SK-N-SH (cell line): ENCODE measurements at regions not wholly inside any gene's neighbourhood (a gene's known extent, or its start where the extent isn't known, plus 50 kb on each side); places are given as distances from the start of the nearest gene placed in this dataset.

ENCODE experiments used
- CTCF ChIA-PET: fragments of 300-600, 350-600 bp; formaldehyde crosslinking; extraction: SDS; loops from one replicate; lab custom pipeline; 2021; lab: Yijun Ruan, JAX
- POLR2A ChIA-PET: fragments of 350-600 bp; sonication (Branson Sonifier 250); formaldehyde crosslinking; extraction: SDS; loops from one replicate; lab custom pipeline; 2020; ENCODE audit warnings: antibody characterized with exemption, inconsistent platforms; lab: Yijun Ruan, JAX
- DNase-seq: peaks from one replicate; pipeline ENCODE4 v3.0.0; 2012
- H2AFZ ChIP-seq: fragments of 200-600 bp; sonication (generic); 2 replicates; pipeline ENCODE4 v1.8.1; 2016; ENCODE audit warnings: antibody characterized with exemption, mild to moderate bottlenecking, low read depth
- H3F3A ChIP-seq: fragments of 200-600 bp; sonication (generic); replicated peaks from 2 replicates; pipeline ENCODE3; 2016; ENCODE audit warnings: antibody characterized with exemption, mild to moderate bottlenecking; ENCODE audit not compliant: insufficient read depth
- H3K27ac ChIP-seq, 2 experiments: fragments of 200-500 bp in 1 of 2; fragments of 200-600 bp in 1 of 2; sonication (Bioruptor generic) in 1 of 2; sonication (generic), shearing (Covaris generic) in 1 of 2; 2 replicates each; pipeline versions ENCODE4 v1.5.1 to v1.6.1; 2014 to 2016; ENCODE audit warnings: low read depth in 2 of 2, inconsistent platforms in 1 of 2, low read length in 1 of 2, mild to moderate bottlenecking in 1 of 2, mixed read lengths in 1 of 2
- H3K27me3 ChIP-seq: fragments of 200-600 bp; sonication (generic), shearing (Covaris generic); 2 replicates; pipeline ENCODE4 v1.6.1; 2016; ENCODE audit warnings: mixed run types; ENCODE audit not compliant: insufficient read depth
- H3K36me3 ChIP-seq, 2 experiments: fragments of 200-500 bp in 1 of 2; fragments of 200-600 bp in 1 of 2; sonication (Bioruptor generic) in 1 of 2; sonication (generic) in 1 of 2; replicated peaks in 1 of 2; 2 replicates each; pipeline versions ENCODE3 to v1.5.1; 2014 to 2016; ENCODE audit warnings: low read length in 1 of 2, mild to moderate bottlenecking in 1 of 2; ENCODE audit not compliant: insufficient read depth in 2 of 2, control insufficient read depth in 1 of 2
- H3K4me1 ChIP-seq, 2 experiments: fragments of 200-500 bp in 1 of 2; fragments of 200-600 bp in 1 of 2; sonication (Bioruptor generic) in 1 of 2; sonication (generic), shearing (Covaris generic) in 1 of 2; 2 replicates each; pipeline versions ENCODE4 v1.5.1 to v1.6.1; 2014 to 2016; ENCODE audit warnings: low read depth in 1 of 2, low read length in 1 of 2, mixed run types in 1 of 2; ENCODE audit not compliant: insufficient read depth in 2 of 2, control insufficient read depth in 1 of 2
- H3K4me2 ChIP-seq: fragments of 200-600 bp; sonication (generic), shearing (Covaris generic); 2 replicates; pipeline ENCODE4 v1.6.1; 2017; ENCODE audit warnings: mixed run types
- H3K4me3 ChIP-seq, 2 experiments: fragments of 200-500 bp in 1 of 2; fragments of 200-600 bp in 1 of 2; sonication (Bioruptor generic) in 1 of 2; sonication (generic), shearing (Covaris generic) in 1 of 2; 2 replicates each; pipeline versions ENCODE4 v1.5.1 to v1.8.1; 2014 to 2016; ENCODE audit warnings: low read depth in 2 of 2, inconsistent platforms in 1 of 2, low read length in 1 of 2, mild to moderate bottlenecking in 1 of 2, mixed read lengths in 1 of 2, moderate library complexity in 1 of 2
- H3K79me2 ChIP-seq: fragments of 200-600 bp; sonication (generic); 2 replicates; pipeline ENCODE4 v1.8.1; 2017; ENCODE audit warnings: mild to moderate bottlenecking; ENCODE audit not compliant: insufficient read depth
- H3K9ac ChIP-seq: fragments of 200-600 bp; sonication (generic); 2 replicates; pipeline ENCODE4 v1.6.1; 2017; ENCODE audit warnings: mixed run types
- H3K9me2 ChIP-seq: fragments of 200-600 bp; sonication (generic); 2 replicates; pipeline ENCODE4 v1.6.1; 2017; ENCODE audit warnings: mixed run types
- H3K9me3 ChIP-seq: fragments of 200-600 bp; sonication (generic); 2 replicates; pipeline ENCODE4 v1.6.1; 2017; ENCODE audit warnings: mixed run types, mild to moderate bottlenecking, moderate library complexity
- H4K20me1 ChIP-seq: fragments of 200-600 bp; sonication (generic); 2 replicates; pipeline ENCODE4 v1.6.1; 2017; ENCODE audit warnings: mild to moderate bottlenecking, mixed run types; ENCODE audit not compliant: insufficient read depth
- CHD2 ChIP-seq: fragments of 150-350 bp; IDR thresholded peaks from 2 replicates; pipeline ENCODE4 v1.6.1; 2018; ENCODE audit warnings: low read length; ENCODE audit not compliant: partially characterized antibody
- CTCF ChIP-seq: fragments of 200-600 bp; sonication (generic); IDR thresholded peaks from 2 replicates; pipeline ENCODE4 v1.6.1; 2017; ENCODE audit warnings: antibody characterized with exemption, mild to moderate bottlenecking, moderate library complexity
- ELF1 ChIP-seq: IDR thresholded peaks from 2 replicates; pipeline ENCODE4 v1.4.0; 2012
- EZH2phosphoT487 ChIP-seq: fragments of 200-600 bp; sonication (generic); IDR thresholded peaks from 2 replicates; pipeline ENCODE4 v1.6.1; 2017; ENCODE audit warnings: low read depth, mixed run types, mild to moderate bottlenecking, antibody characterized with exemption, moderate library complexity, borderline replicate concordance
- GABPA ChIP-seq: IDR thresholded peaks from 2 replicates; pipeline ENCODE4 v1.4.0; 2012; ENCODE audit warnings: low read depth, mild to moderate bottlenecking
- JUND ChIP-seq: IDR thresholded peaks from 2 replicates; pipeline ENCODE4 v1.4.0; 2012
- MEF2A ChIP-seq: IDR thresholded peaks from 2 replicates; pipeline ENCODE4 v1.4.0; 2012; ENCODE audit warnings: low read depth, borderline replicate concordance
- POLR2AphosphoS5 ChIP-seq: IDR thresholded peaks from 2 replicates; pipeline ENCODE4 v1.6.1; 2012; ENCODE audit warnings: low read depth, low read length
- RAD21 ChIP-seq: IDR thresholded peaks from 2 replicates; pipeline ENCODE4 v1.6.1; 2012; ENCODE audit warnings: mild to moderate bottlenecking, low read length
- SIN3A ChIP-seq: IDR thresholded peaks from 2 replicates; pipeline ENCODE4 v1.6.1; 2012; ENCODE audit warnings: low read depth, mild to moderate bottlenecking, low read length, moderate library complexity, borderline replicate concordance
- SMC3 ChIP-seq: IDR thresholded peaks from 2 replicates; pipeline ENCODE4 v1.6.1; 2012; ENCODE audit warnings: low read depth, low read length, improper control_type of control experiment
- TAF1 ChIP-seq: IDR thresholded peaks from 2 replicates; pipeline ENCODE4 v1.6.1; 2012; ENCODE audit warnings: low read depth, mild to moderate bottlenecking, low read length, moderate library complexity, borderline replicate concordance
- TEAD4 ChIP-seq: IDR thresholded peaks from 2 replicates; pipeline ENCODE4 v1.4.0; 2012; ENCODE audit warnings: mild to moderate bottlenecking, borderline replicate concordance; ENCODE audit not compliant: insufficient read depth
- USF2 ChIP-seq: fragments of 150-350 bp; IDR thresholded peaks from 2 replicates; pipeline ENCODE4 v1.6.1; 2017; ENCODE audit warnings: antibody characterized with exemption, low read length, low read depth, borderline replicate concordance
- WGBS: methylation state at CpG from one replicate; pipeline ENCODE4 v1.1.6; 2017; ENCODE audit warnings: low lambda C conversion rate; 5-methylcytosine and 5-hydroxymethylcytosine counted together
- TF ChIP-seq, protein P1 (sequence below): fragments of 150-350 bp; IDR thresholded peaks from 2 replicates; pipeline ENCODE4 v1.6.1; 2016; ENCODE audit warnings: mild to moderate bottlenecking, low read depth, low read length

DNA sequence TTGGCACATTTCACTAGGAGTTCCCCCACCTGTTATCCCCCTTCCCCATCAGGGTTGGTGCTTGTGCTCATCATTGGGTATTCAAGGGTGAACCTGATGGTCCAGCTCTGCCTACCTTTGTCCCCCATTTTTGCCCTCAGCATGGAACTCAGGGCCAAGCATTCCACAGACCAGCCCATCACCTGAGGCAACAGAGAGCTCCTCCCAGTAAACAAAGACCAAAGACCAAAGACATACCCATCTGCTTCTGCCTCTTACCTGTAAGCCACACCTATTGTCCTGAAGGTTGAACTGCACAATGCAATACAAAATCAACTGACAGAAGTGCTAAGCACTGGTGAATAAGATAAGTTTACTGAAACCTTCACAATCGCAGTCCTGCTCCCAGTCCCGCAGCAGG lies 237.5 kb downstream of the PAPSS1 start:
- Histone ChIP-seq H3K27me3 (no peaks in the 10 kb centered on the region), H3K4me2 (no peak overlapping the region), H3F3A (no peaks in the 10 kb centered on the region), H4K20me1 (no peaks in the 10 kb centered on the region), H3K4me1 (no peaks in the 10 kb centered on the region), H3K9me3 (no peaks in the 10 kb centered on the region), H3K9me2 (no peaks in the 10 kb centered on the region), H3K36me3 (no peaks in the 10 kb centered on the region), H2AFZ (no peak overlapping the region), H3K4me3 (no peak overlapping the region), H3K79me2 (no peaks in the 10 kb centered on the region), H3K9ac (no peak overlapping the region), H3K27ac (no peak overlapping the region)
- TF ChIP-seq, protein P1, sequence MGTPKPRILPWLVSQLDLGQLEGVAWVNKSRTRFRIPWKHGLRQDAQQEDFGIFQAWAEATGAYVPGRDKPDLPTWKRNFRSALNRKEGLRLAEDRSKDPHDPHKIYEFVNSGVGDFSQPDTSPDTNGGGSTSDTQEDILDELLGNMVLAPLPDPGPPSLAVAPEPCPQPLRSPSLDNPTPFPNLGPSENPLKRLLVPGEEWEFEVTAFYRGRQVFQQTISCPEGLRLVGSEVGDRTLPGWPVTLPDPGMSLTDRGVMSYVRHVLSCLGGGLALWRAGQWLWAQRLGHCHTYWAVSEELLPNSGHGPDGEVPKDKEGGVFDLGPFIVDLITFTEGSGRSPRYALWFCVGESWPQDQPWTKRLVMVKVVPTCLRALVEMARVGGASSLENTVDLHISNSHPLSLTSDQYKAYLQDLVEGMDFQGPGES: no peak
- TF ChIP-seq RAD21: no peak
- DNase-seq: no peak
- ChIA-PET CTCF (interaction anchor here (1.2 kb wide), 1 partner anchor 37 kb away, joined by 3 read pairs; no protein-coding TSS in a partner anchor), POLR2A (no interaction called here)
- 61% methylated on average over 2 of the region's 2 CpGs for WGBS

DNA sequence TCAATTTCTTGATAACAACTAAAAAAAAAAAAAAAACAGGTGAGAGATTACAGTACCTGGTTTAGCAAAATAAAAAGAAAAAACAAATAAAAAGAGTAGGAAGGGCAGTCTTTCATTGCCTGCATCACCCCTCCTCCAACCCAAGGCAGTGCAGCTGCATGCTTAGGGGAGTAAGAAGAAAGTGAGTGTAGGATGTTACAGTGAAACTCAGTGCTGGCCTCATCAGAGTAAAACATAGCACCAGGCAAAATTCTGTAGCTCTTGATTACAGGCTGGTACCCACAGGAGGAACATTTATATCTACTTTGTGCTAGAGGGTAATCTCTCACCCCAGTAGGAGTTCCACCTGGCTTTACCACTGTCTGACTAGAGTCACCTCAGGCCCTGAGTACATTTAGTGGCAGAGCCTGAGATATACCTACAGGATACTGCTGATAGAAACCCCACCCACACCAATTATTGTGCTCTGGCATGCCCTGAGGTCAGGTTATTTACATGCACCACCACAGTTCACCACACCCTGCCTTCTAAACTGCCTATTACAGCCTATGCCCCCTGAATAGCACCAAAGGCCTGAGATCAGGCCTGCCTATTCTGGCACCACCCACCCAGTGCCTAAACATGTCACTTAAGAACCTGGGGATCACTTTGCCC lies 241.6 kb downstream of the PAPSS1 start:
- H3K4me3 ChIP-seq: no peak overlapping the region
- H3F3A ChIP-seq: no peaks in the 10 kb centered on the region
- no peak overlapping the region for H2AFZ ChIP-seq
- no peak overlapping the region for H3K4me2 ChIP-seq
- TF ChIP-seq SIN3A: no peak
- TF ChIP-seq JUND: no peak
- no peak for TF ChIP-seq CHD2
- TF ChIP-seq CTCF: no peak
- ChIA-PET CTCF (no interaction called here), POLR2A (no interaction called here)
- H3K9me2 ChIP-seq: no peaks in the 10 kb centered on the region
- DNase-seq: no peak
- no peaks in the 10 kb centered on the region for H3K79me2 ChIP-seq
- H3K27me3 ChIP-seq: no peaks in the 10 kb centered on the region
- H3K9ac ChIP-seq: no peak overlapping the region
- H3K9me3 ChIP-seq: no peaks in the 10 kb centered on the region
- no peaks in the 10 kb centered on the region for H4K20me1 ChIP-seq
- H3K27ac ChIP-seq: no peak overlapping the region
- peaks cover 0 to 2% of the 10 kb centered on the region in 2 experiments; a peak in 1 of 4 replicates for H3K4me1 ChIP-seq
- no peaks in the 10 kb centered on the region for H3K36me3 ChIP-seq

DNA sequence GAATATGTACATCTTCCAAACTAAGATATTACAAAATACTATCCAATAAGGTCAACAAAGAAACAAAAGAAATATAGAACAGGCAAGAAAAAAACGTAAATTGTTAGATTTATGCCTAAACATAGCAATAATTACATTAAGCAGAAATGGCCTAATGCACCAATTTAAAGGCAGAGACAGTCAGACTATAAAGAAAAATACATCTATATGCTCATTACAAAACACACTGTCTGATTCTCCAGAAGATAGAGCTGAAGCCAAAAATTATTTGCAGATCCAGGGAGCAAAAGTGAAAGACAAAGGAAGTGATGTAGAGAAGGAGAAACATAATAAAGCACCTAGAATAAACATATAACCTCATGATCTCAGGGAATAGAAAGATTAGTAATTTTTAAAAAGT lies 246.9 kb downstream of the PAPSS1 start:
- Histone ChIP-seq H3K36me3 (no peaks in the 10 kb centered on the region), H3K27me3 (no peaks in the 10 kb centered on the region), H3K79me2 (no peaks in the 10 kb centered on the region), H3K9me3 (no peaks in the 10 kb centered on the region), H3K4me1 (peaks cover 0 to 18% of the 10 kb centered on the region in 2 experiments; a peak in 3 of 4 replicates), H3K9ac (no peak overlapping the region), H4K20me1 (no peaks in the 10 kb centered on the region), H3K4me2 (no peak overlapping the region), H2AFZ (no peak overlapping the region), H3F3A (no peaks in the 10 kb centered on the region), H3K4me3 (no peak overlapping the region), H3K27ac (peak overlapping the region; percentile 7 to 99; a peak in 3 of 4 replicates), H3K9me2 (no peaks in the 10 kb centered on the region)
- CTCF ChIA-PET: no interaction called here
- DNase-seq: peak; percentile 26
- 0% methylated on average over 1 of the region's 1 CpG for WGBS
- POLR2A ChIA-PET: no interaction called here
- TF ChIP-seq SMC3: no peak; the same call in 1 of the 2 replicates
- no peak for TF ChIP-seq CTCF
- no peak for TF ChIP-seq ELF1
- no peak for TF ChIP-seq POLR2AphosphoS5
- no peak for TF ChIP-seq TAF1
- no peak for TF ChIP-seq GABPA
- TF ChIP-seq MEF2A: no peak
- TF ChIP-seq SIN3A: no peak
- TF ChIP-seq CHD2: peak; percentile 32
- no peak for TF ChIP-seq EZH2phosphoT487
- no peak for TF ChIP-seq TEAD4
- TF ChIP-seq JUND: no peak
- no peak for TF ChIP-seq USF2
